ENCODE measurements at regions not wholly inside any gene's neighbourhood (a gene's known extent, or its start where the extent isn't known, plus 50 kb on each side); places are given as distances from the start of the nearest gene placed in this dataset.

GRCh38 chr2:226223704-226224103 is 575.9 kb downstream of the IRS1 start:
- TF ChIP-seq EZH2 (IDR thresholded peaks at IDR 0.05; ENCODE audit: insufficient read depth, poor library complexity, severe bottlenecking): no peak
- no peak for TF ChIP-seq EZH2phosphoT487 (IDR thresholded peaks at IDR 0.05; ENCODE audit: insufficient read depth, low read depth)

All from GM23248 (cell line).